Ovary (tissue), 7 donors: ENCODE measurements at regions not wholly inside any gene's neighbourhood (a gene's known extent, or its start where the extent isn't known, plus 50 kb on each side); places are given as distances from the start of the nearest gene placed in this dataset.
A peak's percentile ranks its signal among the peaks of the same experiment; 100 is the strongest.

Source experiments
- DNase-seq, 5 donors: peaks; one replicate each; pipeline ENCODE4 v3.0.0-alpha.2; 2019 to 2020
- H3K27ac ChIP-seq, 2 donors: fragments of 200-600 bp; one replicate each; pipeline versions ENCODE4 v1.5.1 to v1.8.0; 2019 to 2022
- H3K27me3 ChIP-seq: fragments of 200-600 bp; one replicate; pipeline ENCODE4 v1.8.0; 2022
- H3K36me3 ChIP-seq: fragments of 200-600 bp; sonication (generic); one replicate; pipeline ENCODE4 v1.5.1; 2019
- H3K4me1 ChIP-seq: one replicate; pipeline ENCODE4 v1.8.1; 2013; ENCODE audit warnings: mild to moderate bottlenecking, moderate library complexity; ENCODE audit not compliant: insufficient read depth
- H3K4me3 ChIP-seq: fragments of 200-600 bp; sonication (generic); one replicate; pipeline ENCODE4 v1.5.1; 2017
- H3K9me3 ChIP-seq, 2 donors: fragments of 200-600 bp in 1 of 2; sonication (generic) in 1 of 2; one replicate each; pipeline versions ENCODE4 v1.5.1 to v1.8.1; 2013 to 2019; ENCODE audit warnings: mild to moderate bottlenecking in 1 of 2, moderate library complexity in 1 of 2
- CTCF ChIP-seq, 3 donors: fragments of 450-650 bp in 2 of 3; fragments of 200-600 bp in 1 of 3; IDR thresholded peaks; one replicate each; pipeline versions ENCODE4 v1.5.1 to v1.8.0; 2016 to 2022; ENCODE audit warnings: antibody characterized with exemption in 3 of 3, mild to moderate bottlenecking in 1 of 3
- EP300 ChIP-seq: sonication (generic); formaldehyde crosslinking; IDR thresholded peaks from one replicate; pipeline ENCODE4 v1.6.1; 2017; ENCODE audit warnings: antibody characterized with exemption
- POLR2A ChIP-seq: fragments of 450-650 bp; IDR thresholded peaks from one replicate; pipeline ENCODE4 v1.6.1; 2017; ENCODE audit warnings: antibody characterized with exemption, mild to moderate bottlenecking, moderate library complexity
- WGBS, 3 donors: extraction: QIAGEN DNeasy Blood & Tissue Kit in 1 of 3; methylation state at CpG; one replicate each; pipeline versions ENCODE4 v1.1.5 to v1.1.7; 2013 to 2017; 5-methylcytosine and 5-hydroxymethylcytosine counted together
- intact Hi-C, 4 donors: fragments of 100-400 bp; cut with DNase I; formaldehyde crosslinking; loops; one replicate each; pipeline versions ENCODE4 v1.11.0 to v1.15.1; 2022 to 2023
- donor health status: DM: no; HTN: no; CAD: no; lungs with moderate emphysema.
- donor health status: DM: no; HTN: no; CAD: no.
- donor health status: Bipolar disorder and iron deficiency.
- donor health status: DM: no; HTN: no; CAD: no.
- donor health status: DM: yes; HTN: yes; CAD: no.

GRCh38 chr10:7479861-7480598, 69.2 kb upstream of the SFMBT2 start:
- H3K36me3 ChIP-seq, result no peaks in the 10 kb centered on the region
- H3K9me3 ChIP-seq, result no peaks in the 10 kb centered on the region
- DNase-seq, result no peak
- peaks cover 3% of the 10 kb centered on the region for H3K4me1 ChIP-seq
- H3K4me3 ChIP-seq, result no peak overlapping the region
- WGBS, 3 donors, result 90 to 92% (median 90%) methylated on average over 13 of the region's 13 CpGs
- TF ChIP-seq EP300 (no peak), CTCF (IDR thresholded peaks at IDR 0.05) (no peak), POLR2A (no peak)
- intact Hi-C loops, result no loop called here
- H3K27me3 ChIP-seq, result no peaks in the 10 kb centered on the region
- H3K27ac ChIP-seq, result no peak overlapping the region

DNA sequence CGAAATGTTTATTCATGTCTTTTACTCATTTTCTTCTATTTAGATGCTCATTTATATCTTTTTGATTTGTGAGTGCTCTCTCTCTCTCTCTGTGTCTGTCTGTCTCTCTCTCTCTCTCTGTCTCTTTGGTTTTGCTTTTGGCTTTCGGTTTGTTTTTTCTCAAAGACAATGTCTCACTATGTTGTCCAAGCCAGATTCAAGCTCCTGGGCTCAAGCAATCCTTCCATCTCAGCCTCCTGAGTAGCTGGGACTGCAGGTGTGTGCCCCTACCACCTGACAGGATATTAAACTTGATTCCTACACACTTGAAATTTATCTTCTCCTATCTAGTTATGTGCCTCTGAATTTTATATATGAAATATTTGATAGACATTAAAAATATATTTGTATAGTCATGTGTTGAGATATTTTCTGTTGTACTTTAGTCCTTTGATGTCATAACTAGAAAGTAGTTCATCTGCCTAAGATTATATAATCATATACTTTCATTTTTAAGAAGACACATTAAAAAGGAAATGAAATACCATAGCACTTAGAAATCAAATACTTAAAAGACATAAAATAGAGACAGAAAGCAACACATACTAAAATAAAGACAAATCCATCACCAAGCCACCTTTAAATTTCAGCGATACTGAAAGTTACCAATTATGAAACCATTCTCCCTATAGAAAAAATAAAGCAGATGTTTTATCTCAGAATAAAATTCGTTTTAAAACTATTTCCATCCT, 68.1 kb upstream of the SFMBT2 start:
- Histone ChIP-seq H3K9me3 (no peaks in the 10 kb centered on the region), H3K27ac (no peak overlapping the region), H3K4me1 (peaks cover 1% of the 10 kb centered on the region), H3K4me3 (no peak overlapping the region), H3K36me3 (no peaks in the 10 kb centered on the region), H3K27me3 (no peaks in the 10 kb centered on the region)
- no peak for DNase-seq
- WGBS, 3 donors, result 85% methylated on average over 4 of the region's 4 CpGs
- TF ChIP-seq CTCF (IDR thresholded peaks at IDR 0.05) (no peak), POLR2A (no peak), EP300 (no peak)
- intact Hi-C loops, result no loop called here

- intact Hi-C loops, result no loop called here
- no peak for TF ChIP-seq CTCF (IDR thresholded peaks at IDR 0.05)
- no peak for DNase-seq
- H3K27me3 ChIP-seq, result no peaks in the 10 kb centered on the region
- H3K4me1 ChIP-seq, result peaks cover 1% of the 10 kb centered on the region
- no peak overlapping the region for H3K27ac ChIP-seq
- H3K9me3 ChIP-seq, result no peaks in the 10 kb centered on the region
- H3K36me3 ChIP-seq, result no peaks in the 10 kb centered on the region
- WGBS, 3 donors, result 89 to 95% (median 95%) methylated on average over 10 of the region's 10 CpGs
- no peak overlapping the region for H3K4me3 ChIP-seq
Observed at GRCh38 chr10:7477538-7478334, 66.9 kb upstream of the SFMBT2 start.

- H3K27me3 ChIP-seq, result no peaks in the 10 kb centered on the region
- intact Hi-C loops, result no loop called here
- H3K27ac ChIP-seq, result peak overlapping the region in 1 of 2 donors; percentile 63
- DNase-seq, result peak in 2 of 5 donors; percentile 30 to 42
- no peaks in the 10 kb centered on the region for H3K36me3 ChIP-seq
- no peak for TF ChIP-seq EP300
- H3K4me3 ChIP-seq, result no peak overlapping the region
- H3K4me1 ChIP-seq, result peaks cover 1% of the 10 kb centered on the region
- whole genome bisulfite sequencing, 3 donors, result 4 to 9% (median 9%) methylated on average over 5 of the region's 5 CpGs
- H3K9me3 ChIP-seq, result no peaks in the 10 kb centered on the region
Observed at GRCh38 chr10:7475939-7476338, 65.1 kb upstream of the SFMBT2 start.
